HG02884 (cell line): ENCODE measurements at regions not wholly inside any gene's neighbourhood (a gene's known extent, or its start where the extent isn't known, plus 50 kb on each side); places are given as distances from the start of the nearest gene placed in this dataset.

Experiments used
- ATAC-seq: cut with Tn5 transposase; IDR thresholded peaks from one replicate; pipeline ENCODE4 v1.9.1; 2021; ENCODE audit warnings: mild to moderate bottlenecking, moderate library complexity; ENCODE audit not compliant: unreplicated experiment

DNA sequence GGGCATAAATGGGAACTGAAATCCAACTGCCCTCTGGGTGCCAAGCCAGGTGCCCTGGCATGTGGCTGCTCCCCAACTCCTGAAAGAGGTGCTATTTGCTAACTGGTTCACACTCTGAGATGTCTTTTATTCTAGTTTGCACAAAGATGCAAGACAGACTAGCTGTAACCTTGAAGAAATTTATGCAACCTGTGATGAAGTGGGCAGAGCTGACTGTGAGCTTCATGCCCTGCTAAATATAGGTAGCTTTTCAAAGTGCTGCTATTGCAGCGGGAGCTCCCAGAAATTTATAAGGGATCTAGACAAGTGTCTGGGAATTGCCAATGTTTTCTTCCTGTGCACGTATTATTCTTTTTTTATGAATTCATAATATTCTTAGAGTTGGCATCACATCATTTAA, 517.5 kb downstream of the RNF144B start:
- no peak for ATAC-seq

DNA sequence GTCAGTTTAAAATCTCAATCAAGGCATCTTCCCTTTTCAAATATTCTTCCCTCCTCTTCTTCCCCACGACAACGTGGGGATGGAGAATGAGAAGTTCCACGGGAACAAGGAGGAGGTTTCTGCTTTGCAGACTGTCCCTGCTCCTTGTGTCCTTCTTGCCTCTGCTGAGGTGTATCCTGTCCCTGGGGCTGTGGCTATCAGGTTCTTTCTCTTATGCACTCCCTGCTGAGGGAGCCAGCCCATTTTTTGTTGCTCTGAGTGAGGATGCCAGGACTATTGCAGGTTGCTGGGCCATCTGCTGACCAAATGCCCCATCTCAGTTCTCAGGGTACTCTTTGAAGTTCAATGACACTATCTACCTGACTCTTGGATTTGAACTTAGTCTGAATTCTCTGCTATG, 533.6 kb downstream of the RNF144B start:
- ATAC-seq: no peak

DNA sequence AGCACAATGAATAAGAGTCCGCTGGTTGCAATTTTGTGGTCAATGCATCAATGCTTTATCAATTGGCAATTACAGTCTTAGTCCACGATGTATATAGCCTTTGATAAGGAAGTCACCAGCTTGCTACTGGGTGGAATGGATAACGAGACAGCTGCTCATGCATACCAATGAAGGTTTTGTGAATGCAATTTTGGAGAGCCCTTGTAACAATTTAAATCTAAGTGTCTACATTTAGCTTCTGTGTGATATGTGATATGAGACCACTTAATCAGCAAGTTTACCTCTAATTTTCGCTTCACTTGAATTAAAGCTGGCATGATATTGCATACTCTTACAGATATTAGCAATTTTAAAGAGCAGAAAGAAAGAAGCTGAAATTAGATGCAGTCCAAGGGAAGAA, 543.9 kb downstream of the RNF144B start:
- no peak for ATAC-seq

DNA sequence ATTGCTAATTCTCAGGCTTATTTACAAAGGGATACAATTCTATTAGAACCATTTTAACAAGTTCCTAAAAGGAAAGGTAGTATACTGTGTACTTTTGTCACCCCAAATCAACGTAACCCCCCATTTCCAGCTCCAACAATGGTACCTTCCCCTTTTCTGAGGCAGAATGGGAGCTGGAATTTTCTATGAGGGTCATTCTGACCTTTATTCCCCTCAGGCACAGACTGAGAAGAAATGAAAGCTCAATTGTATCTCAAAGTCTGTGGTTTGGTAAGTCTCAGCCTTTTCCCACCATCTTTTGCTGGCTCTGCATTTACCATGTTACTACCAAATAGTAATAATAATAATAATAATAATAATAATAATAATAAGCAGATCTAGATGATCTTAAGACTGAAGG, 571.0 kb downstream of the RNF144B start:
- no peak for ATAC-seq

DNA sequence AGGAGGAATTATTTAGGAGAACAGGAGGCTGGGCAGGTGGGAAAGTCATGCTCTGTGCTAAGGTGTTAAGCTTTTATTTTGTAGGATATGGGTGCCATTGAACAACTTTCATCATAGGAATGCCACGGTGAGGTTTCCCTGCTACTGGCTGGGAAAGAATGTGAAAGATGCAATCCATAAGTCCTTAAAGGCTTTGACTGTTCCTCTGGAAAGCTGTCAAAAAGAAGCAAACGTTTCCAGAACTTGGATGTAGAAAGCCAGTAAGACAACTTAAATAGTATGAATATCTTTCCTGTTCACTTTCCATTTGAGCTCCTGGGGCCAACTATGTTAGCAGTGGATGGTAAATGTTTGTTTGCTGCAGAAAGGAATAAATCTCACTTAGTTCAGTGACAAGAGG, 574.4 kb downstream of the RNF144B start:
- ATAC-seq: no peak

DNA sequence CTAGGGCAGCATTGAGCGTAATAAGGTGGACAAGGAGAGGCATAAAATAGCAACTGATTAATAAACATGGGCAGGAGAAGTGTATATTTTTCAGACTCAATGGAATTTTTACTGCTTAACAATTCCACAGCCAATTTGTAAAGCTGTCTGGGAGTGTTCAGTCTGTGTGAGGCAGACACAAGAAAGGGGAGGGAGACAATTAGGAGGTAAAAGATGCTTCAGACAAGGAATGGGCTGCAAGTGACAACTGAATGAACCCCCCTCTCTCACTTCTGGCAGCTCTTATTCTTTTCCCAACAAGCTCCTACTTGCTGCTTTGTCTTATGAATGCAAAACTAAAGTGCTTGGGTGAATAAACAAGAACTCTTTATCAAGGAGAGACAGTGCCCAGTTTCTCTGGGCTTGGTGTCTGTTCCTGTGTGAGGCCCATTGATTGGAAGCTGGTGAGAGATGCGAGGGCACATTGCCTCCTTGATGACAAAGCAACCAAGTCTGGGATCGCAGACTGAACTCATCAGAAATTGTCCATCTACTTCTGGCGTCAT, 575.3 kb downstream of the RNF144B start:
- no peak for ATAC-seq

DNA sequence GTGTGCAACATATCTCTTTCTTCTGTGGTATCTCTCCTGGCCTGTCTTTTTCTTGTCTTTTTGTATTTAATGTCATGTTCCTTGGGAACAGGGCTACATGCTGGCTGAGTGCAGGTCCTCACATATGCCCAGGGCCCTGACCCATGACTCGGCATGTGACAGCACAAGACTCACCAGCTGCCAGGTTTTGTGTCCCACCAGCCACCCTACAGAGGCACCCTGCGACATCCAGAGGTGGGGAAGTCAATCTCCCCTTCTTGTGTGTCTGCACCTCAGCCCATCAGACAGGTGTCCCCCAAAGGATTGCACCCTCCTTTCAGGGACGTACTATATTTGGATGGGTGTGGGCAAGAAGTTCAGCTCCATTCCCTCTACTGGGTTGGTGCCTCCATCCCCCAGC, 576.3 kb downstream of the RNF144B start:
- ATAC-seq: no peak

DNA sequence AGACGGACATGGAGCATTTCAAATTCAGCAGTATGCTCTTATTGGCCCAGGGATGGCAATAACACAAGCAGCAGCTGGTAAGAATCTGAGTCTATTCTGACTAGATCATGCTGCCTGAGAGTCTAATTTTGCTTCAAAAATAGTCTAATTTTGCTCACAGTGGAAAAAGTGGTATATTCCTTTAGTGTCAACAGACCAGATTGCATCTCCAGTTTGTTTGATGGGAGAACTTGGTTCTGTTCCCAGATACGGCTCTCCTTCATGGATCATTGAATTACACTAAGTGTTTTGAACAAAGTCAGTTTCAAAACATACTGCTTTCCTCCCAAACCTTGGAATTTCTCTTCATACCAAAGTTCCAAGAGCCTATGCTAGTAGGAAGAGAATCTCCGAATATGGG, 586.1 kb downstream of the RNF144B start:
- ATAC-seq: no peak

DNA sequence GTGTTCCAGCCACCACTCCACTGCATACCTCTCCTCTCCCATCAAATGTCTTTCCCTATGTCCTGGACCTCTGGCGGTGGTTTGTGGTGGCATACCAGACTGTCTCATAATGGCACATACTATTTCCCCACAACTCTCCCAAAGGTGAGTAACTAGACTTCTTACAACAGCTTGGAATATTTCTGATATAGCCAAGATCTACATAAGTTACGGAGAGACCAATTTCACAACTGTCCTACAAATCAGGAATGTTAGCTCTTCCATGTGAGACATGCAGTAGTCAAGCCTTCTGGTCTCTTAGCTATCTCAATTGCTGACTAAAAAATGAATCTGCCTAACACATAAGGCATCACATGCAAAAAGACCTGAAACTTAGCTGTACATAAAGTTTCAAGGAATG, 588.9 kb downstream of the RNF144B start:
- no peak for ATAC-seq

DNA sequence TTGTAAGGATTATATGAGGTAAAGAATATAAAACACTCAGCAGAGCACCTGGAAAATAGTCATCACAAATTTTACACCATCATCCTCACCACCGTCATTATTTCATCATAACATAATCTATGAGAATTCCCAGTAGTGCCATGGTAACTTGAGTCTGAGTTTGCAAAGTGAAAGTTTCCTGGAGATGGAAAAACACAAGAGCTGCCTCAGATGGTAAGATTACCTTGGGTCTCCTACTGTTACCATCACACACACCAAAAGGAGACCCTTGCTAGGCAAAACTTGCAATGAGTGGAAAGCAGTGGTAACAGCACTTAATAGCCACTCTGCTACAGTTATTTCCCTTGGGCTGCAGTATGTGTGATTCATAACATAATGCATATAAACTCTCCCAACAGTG, 589.8 kb downstream of the RNF144B start:
- ATAC-seq: no peak

DNA sequence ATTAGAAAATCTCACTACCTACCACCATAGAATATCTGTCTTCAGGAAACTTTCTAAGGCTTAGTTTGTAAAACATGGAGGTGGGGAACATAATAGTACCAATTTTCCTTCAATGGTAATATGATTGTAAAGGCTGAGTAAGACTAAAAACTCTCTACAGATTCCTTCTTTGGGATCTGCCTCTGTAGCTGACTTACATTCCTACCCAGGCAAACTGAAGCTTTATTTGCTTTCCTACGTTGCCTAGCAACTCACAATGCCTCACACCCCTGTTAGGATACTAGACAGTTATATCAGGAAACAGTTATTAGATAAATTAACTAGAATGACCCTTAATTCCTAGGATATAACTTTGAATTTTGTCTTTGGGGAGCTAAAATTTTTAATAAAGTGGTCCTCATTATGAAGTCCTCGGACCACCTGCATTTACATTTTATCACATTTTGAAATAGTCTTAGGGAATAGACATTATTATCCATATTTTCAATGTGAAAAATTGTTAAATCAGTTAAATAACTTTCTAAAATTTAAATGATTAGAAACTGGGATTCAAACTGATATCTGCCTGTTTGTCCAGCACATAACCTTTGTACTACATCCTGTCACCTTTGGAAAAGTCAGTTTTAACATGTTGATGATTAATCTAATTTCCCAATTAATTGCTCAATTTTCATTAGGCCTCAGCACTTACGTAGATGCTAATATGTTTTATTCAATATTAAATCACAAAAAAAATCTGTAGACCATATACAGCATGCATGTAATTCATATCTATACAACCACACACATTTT, 591.4 kb downstream of the RNF144B start:
- no peak for ATAC-seq

DNA sequence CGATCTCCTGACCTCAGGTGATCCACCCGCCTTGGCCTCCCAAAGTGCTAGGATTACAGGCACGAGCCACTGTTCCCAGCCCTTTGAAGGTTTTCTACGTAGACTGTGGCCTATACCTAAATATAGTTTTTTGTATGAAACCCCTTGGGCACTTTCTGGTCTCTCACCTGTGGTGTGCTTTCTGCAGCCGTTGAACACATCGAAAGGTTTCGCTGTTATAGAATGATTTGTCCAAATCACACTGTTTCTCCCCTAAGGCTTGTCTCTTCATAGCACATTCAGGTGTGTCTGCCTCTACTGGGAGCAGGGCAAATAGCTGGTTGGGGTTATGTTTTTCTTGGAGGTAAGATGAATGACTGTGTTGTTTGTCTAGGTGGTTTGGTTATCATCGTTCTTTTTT, 597.9 kb downstream of the RNF144B start:
- ATAC-seq: no peak

DNA sequence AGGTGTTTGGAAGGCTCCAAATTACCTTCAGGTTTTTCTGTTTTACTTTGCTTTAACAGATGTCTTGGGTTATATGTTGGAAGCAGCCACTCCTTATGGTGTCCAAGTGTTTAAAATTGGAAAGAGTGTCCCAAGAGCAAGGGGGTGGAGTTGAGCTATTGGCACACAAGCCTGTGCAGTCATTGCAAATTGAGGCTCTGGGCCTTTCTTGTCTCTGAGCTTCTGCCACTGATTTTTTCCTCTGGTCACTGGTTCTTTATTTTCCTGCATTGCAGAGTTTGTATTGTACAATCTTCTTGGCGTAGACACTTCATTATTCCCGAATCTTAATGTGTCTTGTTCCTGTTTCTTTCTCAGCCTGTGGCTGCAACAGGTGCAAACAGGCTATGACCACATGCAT, 598.8 kb downstream of the RNF144B start:
- no peak for ATAC-seq

DNA sequence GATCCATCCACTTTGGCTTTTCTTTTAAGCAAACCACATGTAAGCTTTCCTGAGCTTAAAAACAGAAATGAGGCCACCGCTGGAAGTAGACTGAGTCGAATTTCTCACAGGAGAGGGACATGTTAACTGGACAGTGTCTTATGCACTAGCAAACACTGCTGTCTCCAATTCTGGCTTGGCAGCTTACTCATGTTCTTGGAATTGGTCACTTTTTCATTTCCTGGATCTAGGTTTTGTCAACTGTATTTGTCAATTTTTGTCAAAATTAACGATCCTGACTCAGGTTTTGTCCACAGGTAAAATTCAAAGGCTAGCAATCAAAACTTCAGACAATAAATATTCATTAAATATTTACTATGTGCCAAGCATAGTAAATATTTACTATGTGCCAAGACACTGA, 601.5 kb downstream of the RNF144B start:
- no peak for ATAC-seq

DNA sequence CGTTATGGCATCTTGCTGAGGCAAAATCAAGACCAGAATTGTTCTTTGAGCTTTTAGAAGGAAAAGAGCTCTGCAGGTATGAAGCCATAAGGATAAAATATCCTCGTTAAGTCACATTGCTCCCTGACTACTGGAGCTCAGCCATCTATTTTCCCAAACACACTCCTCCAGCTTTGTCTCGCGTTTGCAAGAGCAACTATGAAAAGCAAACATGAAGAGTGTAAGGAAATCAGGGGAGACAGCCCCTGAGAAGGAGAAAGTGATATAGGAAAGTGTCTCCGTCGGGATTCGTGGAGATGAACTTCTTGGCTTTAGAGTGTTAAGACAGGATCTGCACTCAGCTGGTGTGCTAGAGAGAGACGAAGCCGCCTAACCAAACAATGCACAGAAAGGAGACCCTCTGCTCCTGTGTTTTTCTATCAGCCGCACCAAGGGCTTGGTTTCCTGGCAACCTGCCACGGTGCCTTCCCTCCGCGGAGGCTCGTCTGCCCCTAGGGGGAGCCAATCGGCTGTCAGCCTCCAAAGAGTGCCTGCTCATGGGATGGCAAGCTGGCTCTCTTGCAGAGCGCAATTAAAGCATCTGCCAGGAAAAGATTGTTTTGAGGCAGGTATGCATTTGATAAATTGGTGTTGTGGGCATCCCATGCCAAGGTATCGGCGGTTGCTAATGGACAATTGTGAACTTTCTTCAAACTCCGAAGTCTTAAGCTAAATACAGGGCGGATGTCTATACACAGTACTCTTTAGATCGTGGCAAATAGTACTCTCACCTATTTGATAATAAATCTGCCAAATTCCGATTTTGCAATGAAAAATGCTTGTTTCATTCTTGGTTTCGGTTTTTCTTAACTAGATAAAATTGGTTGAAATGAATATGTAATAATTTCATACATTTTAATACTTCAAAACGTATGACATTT, 603.2 kb downstream of the RNF144B start:
- ATAC-seq: no peak

DNA sequence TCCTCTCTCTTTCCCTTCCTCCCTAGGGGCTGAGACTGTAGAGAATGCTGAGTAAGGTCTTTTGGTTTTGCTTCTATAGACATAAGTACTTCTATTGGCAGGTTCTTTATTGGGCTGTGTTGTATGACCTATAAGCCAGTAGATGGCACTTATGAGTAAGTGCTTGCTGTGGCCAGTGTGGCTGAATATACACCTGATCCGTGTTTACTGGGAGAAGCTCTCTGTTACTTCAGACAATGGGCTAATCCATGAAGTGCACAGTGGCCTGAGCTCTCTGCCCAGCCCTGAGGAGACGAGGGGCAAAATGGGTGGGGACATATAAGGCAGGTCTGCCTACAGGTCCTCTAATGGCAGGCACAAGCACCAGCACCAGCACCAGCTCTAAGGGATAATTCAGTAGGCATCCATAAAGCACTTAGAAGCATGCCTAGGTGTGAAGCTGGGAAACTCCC, 610.3 kb downstream of the RNF144B start:
- peak; percentile 89 for ATAC-seq

DNA sequence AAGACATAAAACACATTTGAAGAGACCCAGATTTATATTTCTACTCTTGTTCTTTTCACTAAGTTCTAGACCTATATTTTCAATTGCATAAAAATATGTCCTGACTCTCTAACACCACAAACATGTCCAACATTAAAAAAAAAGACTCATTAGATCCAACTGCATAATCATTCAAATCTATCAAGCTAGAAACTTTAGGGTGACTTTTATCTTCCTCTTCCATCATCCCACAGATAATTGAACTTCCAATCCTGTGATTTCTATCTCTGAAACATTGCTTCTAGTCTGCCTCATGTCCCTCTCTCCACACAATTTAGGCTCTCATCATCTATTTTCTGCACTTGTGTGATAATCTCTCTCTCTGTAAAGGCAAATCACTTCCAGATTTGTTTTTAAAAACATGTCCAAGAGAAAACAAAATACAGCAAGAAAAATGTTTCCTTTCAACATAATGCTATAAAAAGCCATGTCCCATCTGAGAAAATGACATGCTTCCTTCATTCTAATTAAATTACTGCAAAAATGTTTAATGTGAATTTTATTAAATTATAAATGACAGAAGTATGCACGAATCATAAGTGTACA, 615.9 kb downstream of the RNF144B start:
- no peak for ATAC-seq

DNA sequence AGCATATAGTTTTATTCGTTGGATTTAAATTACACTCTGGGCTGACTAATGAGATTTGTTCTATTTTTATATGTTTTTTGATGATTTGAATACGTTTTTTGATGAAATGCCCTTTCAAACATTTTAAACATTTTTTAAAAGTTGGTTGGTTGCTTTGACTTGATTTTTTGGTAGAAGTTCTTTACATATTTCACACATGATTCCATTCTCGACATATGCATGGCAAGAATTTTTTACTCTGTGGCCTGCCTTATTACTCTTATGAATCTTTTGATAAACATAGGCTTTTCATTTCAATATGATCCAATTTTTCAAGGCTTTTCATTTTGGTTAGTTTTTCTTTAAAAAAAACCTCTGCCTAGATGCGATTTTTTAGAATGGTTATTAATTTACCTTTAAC, 617.0 kb downstream of the RNF144B start:
- ATAC-seq: no peak

DNA sequence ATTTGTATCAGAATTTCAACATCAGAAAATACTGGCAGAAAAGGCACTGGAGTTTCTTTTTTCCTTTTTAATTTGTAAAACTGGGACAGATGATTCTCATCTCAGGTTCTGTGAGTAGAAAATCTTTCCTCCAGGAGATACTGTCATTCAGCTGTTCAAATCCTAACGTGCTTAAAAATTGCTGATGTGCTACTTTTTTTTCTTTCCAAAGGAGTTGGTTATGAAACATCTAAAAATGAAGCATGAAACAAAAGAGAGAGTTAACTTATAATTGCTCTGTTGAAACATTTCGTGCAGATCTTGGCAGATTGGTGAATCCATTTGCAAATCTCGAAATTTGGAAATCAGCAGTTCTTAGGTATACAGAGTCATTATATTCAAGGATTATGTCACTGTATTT, 622.6 kb downstream of the RNF144B start:
- no peak for ATAC-seq

DNA sequence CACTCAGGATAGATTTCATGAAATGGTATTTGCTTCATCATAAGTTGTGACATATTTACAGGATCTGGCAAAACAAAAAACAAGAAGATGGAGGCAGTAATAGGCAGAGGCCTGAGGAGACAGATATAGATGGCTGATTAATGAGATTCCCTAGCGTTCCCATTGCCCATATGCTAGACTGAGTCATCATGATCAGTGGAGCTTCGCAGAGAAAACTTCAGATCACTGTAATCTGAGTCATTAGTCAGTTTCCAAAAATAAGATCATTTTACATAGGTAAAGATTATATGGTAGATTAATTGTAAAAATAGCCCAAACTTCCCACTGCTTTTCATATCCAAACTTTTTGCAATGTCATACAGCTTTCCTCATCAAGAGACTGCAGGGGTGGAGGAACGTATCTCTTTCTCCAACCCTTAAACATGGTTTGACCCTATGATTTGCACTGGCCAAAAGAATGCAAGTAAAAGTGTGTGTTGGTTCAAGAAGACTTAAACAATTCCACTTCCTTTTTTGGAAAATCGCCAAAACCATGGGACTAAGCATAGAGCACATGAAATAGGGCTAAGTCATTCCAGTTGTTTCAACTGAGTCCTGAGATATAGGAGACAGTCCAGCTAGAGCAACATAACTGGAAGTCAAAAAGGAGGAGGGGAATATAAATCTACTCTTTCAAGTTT, 626.0 kb downstream of the RNF144B start:
- ATAC-seq: no peak

DNA sequence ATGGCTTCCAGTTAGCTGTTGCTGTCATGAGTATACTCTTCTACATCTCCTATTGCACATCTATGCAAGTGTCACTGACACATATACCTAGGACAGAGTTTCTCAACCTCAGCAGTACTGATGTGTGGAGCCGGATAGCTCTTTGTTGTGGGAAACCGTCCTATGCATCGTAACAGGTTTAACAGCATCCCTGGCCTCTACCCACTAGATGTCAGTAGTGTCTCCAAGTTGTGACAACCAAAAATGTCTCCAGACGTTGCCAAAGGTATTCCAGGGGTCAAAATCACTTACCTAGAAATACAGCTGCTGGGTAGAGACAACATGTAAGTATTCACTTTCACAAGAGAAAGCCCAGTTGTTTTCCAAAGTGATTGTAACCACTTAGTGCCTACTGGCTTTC, 637.6 kb downstream of the RNF144B start:
- peak; percentile 51 for ATAC-seq
